A673 (cell line): ENCODE measurements at regions not wholly inside any gene's neighbourhood (a gene's known extent, or its start where the extent isn't known, plus 50 kb on each side); places are given as distances from the start of the nearest gene placed in this dataset.

ENCODE experiments used
- BruUV-seq: library from RNA; stranded (reverse); fragments of 400-500 nt; replicated peaks from 2 replicates; lab custom pipeline; 2021; lab: Mats Ljungman, UMichigan
- CTCF ChIA-PET: fragments of 300-600 bp; sonication (Branson Sonifier 250); formaldehyde crosslinking; loops from one replicate; lab custom pipeline; 2022; ENCODE audit warnings: antibody characterized with exemption; lab: Charles Lee
- POLR2A ChIA-PET: fragments of 300-600 bp; sonication (Branson Sonifier 250); formaldehyde crosslinking; loops from one replicate; lab custom pipeline; 2022; ENCODE audit warnings: antibody characterized with exemption; ENCODE audit not compliant: low non-redundant PET; lab: Charles Lee
- DNase-seq: peaks from one replicate; pipeline ENCODE4 v3.0.0-alpha.2; 2015; ENCODE audit warnings: low spot score
- H3K27ac ChIP-seq: fragments of 200-600 bp; sonication (generic); 2 replicates; pipeline ENCODE4 v1.5.1; 2016; ENCODE audit warnings: mixed run types, low read depth, mild to moderate bottlenecking, mixed read lengths, antibody characterized with exemption, low read length; ENCODE audit not compliant: poor library complexity, severe bottlenecking
- H3K27me3 ChIP-seq: fragments of 200-600 bp; sonication (generic); replicated peaks from 2 replicates; pipeline ENCODE4 v1.6.1; 2017; ENCODE audit warnings: mixed run types, low read depth, mild to moderate bottlenecking, mixed read lengths, antibody characterized with exemption, low read length; ENCODE audit not compliant: insufficient read depth, poor library complexity
- H3K36me3 ChIP-seq: fragments of 200-600 bp; sonication (generic); 2 replicates; pipeline ENCODE4 v1.6.1; 2016; ENCODE audit warnings: mixed run types, mild to moderate bottlenecking, mixed read lengths, antibody characterized with exemption, low read length; ENCODE audit not compliant: insufficient read depth, poor library complexity, severe bottlenecking
- H3K4me1 ChIP-seq: fragments of 200-600 bp; sonication (generic); 2 replicates; pipeline ENCODE4 v1.6.1; 2017; ENCODE audit warnings: mixed run types, mild to moderate bottlenecking, mixed read lengths, antibody characterized with exemption, low read length; ENCODE audit not compliant: insufficient read depth, poor library complexity, severe bottlenecking
- H3K4me3 ChIP-seq: fragments of 200-600 bp; sonication (generic); 2 replicates; pipeline ENCODE4 v1.5.1; 2016; ENCODE audit warnings: low read depth, mixed run types, mild to moderate bottlenecking, mixed read lengths, low read length; ENCODE audit not compliant: poor library complexity, severe bottlenecking
- H3K9me3 ChIP-seq: fragments of 200-600 bp; sonication (generic); 2 replicates; pipeline ENCODE4 v1.6.1; 2016; ENCODE audit warnings: mixed run types, low read depth, mild to moderate bottlenecking, mixed read lengths, antibody characterized with exemption, low read length; ENCODE audit not compliant: poor library complexity, severe bottlenecking
- CTCF ChIP-seq: fragments of 300-800, 200-600 bp; sonication (generic); conservative IDR thresholded peaks from 2 replicates; pipeline ENCODE4 v1.5.1; 2017; ENCODE audit warnings: low read depth, mild to moderate bottlenecking, antibody characterized with exemption, low read length, moderate library complexity, mixed read lengths
- EZH2 ChIP-seq: fragments of 200-600 bp; sonication (generic); IDR thresholded peaks from 2 replicates; pipeline ENCODE4 v1.6.1; 2017; ENCODE audit warnings: borderline replicate concordance, low read depth, mild to moderate bottlenecking, mixed read lengths, antibody characterized with exemption, low read length; ENCODE audit not compliant: poor library complexity, severe bottlenecking
- intact Hi-C: fragments of 100-400 bp; cut with micrococcal nuclease; formaldehyde crosslinking; loops from one replicate; pipeline ENCODE4 v1.10.0; 2022; ENCODE audit not compliant: unreplicated experiment

- Histone ChIP-seq H3K9me3 (no peaks in the 10 kb centered on the region), H3K36me3 (no peaks in the 10 kb centered on the region), H3K27ac (no peak overlapping the region), H3K4me3 (no peak overlapping the region), H3K27me3 (no peaks in the 10 kb centered on the region), H3K4me1 (no peaks in the 10 kb centered on the region)
- CTCF ChIA-PET: no interaction called here
- intact Hi-C loops: no loop called here
- no TSS peak for BruUV-seq
- POLR2A ChIA-PET: no interaction called here
- DNase-seq: no peak
- no peak for TF ChIP-seq EZH2
- no peak for TF ChIP-seq CTCF
These were observed 184.4 kb downstream of the HLX start for GRCh38 chr1:221063651-221064050.

GRCh38 chr1:221066351-221067001, 187.2 kb downstream of the HLX start:
- Histone ChIP-seq H3K36me3 (no peaks in the 10 kb centered on the region), H3K27ac (no peak overlapping the region), H3K4me1 (no peaks in the 10 kb centered on the region), H3K9me3 (no peaks in the 10 kb centered on the region), H3K27me3 (no peaks in the 10 kb centered on the region), H3K4me3 (no peak overlapping the region)
- intact Hi-C loops: no loop called here
- CTCF ChIA-PET: no interaction called here
- no peak for DNase-seq
- BruUV-seq: no TSS peak
- POLR2A ChIA-PET: no interaction called here
- TF ChIP-seq EZH2 (no peak), CTCF (no peak)

DNA sequence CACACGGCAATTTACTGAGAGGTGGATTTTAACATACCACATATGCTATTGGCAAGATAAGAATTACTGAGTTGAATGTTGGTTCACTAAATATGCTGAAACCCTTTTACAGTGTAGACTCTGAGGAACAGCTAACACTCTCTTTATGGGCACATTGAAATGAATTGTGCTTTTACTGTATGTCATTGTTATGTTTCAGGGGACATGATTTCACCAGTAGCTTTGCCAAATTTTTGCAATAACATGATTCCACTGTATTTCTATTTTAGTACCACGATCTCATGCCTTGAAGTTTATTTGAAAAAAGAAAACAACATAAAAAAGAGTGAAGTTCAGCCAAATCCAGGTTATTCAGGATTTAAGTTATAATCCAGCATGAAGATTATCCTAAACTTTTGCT, 188.5 kb downstream of the HLX start:
- no peaks in the 10 kb centered on the region for H3K9me3 ChIP-seq
- no peak overlapping the region for H3K4me3 ChIP-seq
- no peaks in the 10 kb centered on the region for H3K4me1 ChIP-seq
- H3K27ac ChIP-seq: no peak overlapping the region
- no peak for TF ChIP-seq CTCF
- TF ChIP-seq EZH2: no peak
- H3K27me3 ChIP-seq: no peaks in the 10 kb centered on the region
- ChIA-PET POLR2A (no interaction called here), CTCF (no interaction called here)
- DNase-seq: no peak
- H3K36me3 ChIP-seq: no peaks in the 10 kb centered on the region
- intact Hi-C loops: no loop called here
- BruUV-seq: no TSS peak
